ENCODE measurements at regions not wholly inside any gene's neighbourhood (a gene's known extent, or its start where the extent isn't known, plus 50 kb on each side); places are given as distances from the start of the nearest gene placed in this dataset.

GRCh38 chr2:176691471-176691870 lies 422.2 kb downstream of the MTX2 start:
- no peaks in the 10 kb centered on the region for H3K36me3 ChIP-seq (ENCODE audit: control insufficient read depth in 2 of 2, insufficient read depth in 2 of 2, low read length in 2 of 2)
- no peaks in the 10 kb centered on the region for H3K4me1 ChIP-seq (ENCODE audit: control insufficient read depth in 2 of 2, insufficient read depth in 2 of 2, low read length in 2 of 2)
- no peak overlapping the region for H3K9ac ChIP-seq (ENCODE audit: low read depth in 1 of 2, low read length in 2 of 2)
- H3K27ac ChIP-seq (ENCODE audit: low read depth in 2 of 2, low read length in 2 of 2): no peak overlapping the region
- no peaks in the 10 kb centered on the region for H3K27me3 ChIP-seq (ENCODE audit: control insufficient read depth in 2 of 2, insufficient read depth in 2 of 2, low read length in 2 of 2)
- H3K4me3 ChIP-seq (ENCODE audit: low read length in 2 of 2): no peak overlapping the region
- H3K9me3 ChIP-seq (ENCODE audit: control insufficient read depth in 2 of 2, low read length in 2 of 2): no peaks in the 10 kb centered on the region

- Histone ChIP-seq H3K9ac (ENCODE audit: low read depth in 1 of 2, low read length in 2 of 2) (no peak overlapping the region), H3K27me3 (ENCODE audit: control insufficient read depth in 2 of 2, insufficient read depth in 2 of 2, low read length in 2 of 2) (no peaks in the 10 kb centered on the region), H3K36me3 (ENCODE audit: control insufficient read depth in 2 of 2, insufficient read depth in 2 of 2, low read length in 2 of 2) (no peaks in the 10 kb centered on the region), H3K4me1 (ENCODE audit: control insufficient read depth in 2 of 2, insufficient read depth in 2 of 2, low read length in 2 of 2) (no peaks in the 10 kb centered on the region), H3K4me3 (ENCODE audit: low read length in 2 of 2) (no peak overlapping the region), H3K9me3 (ENCODE audit: control insufficient read depth in 2 of 2, low read length in 2 of 2) (no peaks in the 10 kb centered on the region), H3K27ac (ENCODE audit: low read depth in 2 of 2, low read length in 2 of 2) (no peak overlapping the region)
Observed at GRCh38 chr2:176692533-176692932, 423.3 kb downstream of the MTX2 start.

- Histone ChIP-seq H3K27ac (ENCODE audit: low read depth in 2 of 2, low read length in 2 of 2) (no peak overlapping the region), H3K27me3 (ENCODE audit: control insufficient read depth in 2 of 2, insufficient read depth in 2 of 2, low read length in 2 of 2) (no peaks in the 10 kb centered on the region), H3K9ac (ENCODE audit: low read depth in 1 of 2, low read length in 2 of 2) (no peak overlapping the region), H3K9me3 (ENCODE audit: control insufficient read depth in 2 of 2, low read length in 2 of 2) (no peaks in the 10 kb centered on the region), H3K36me3 (ENCODE audit: control insufficient read depth in 2 of 2, insufficient read depth in 2 of 2, low read length in 2 of 2) (no peaks in the 10 kb centered on the region), H3K4me1 (ENCODE audit: control insufficient read depth in 2 of 2, insufficient read depth in 2 of 2, low read length in 2 of 2) (no peaks in the 10 kb centered on the region), H3K4me3 (ENCODE audit: low read length in 2 of 2) (no peak overlapping the region)
Observed at GRCh38 chr2:176699098-176699497, 429.9 kb downstream of the MTX2 start.

- Histone ChIP-seq H3K9me3 (ENCODE audit: control insufficient read depth in 2 of 2, low read length in 2 of 2) (no peaks in the 10 kb centered on the region), H3K27me3 (ENCODE audit: control insufficient read depth in 2 of 2, insufficient read depth in 2 of 2, low read length in 2 of 2) (no peaks in the 10 kb centered on the region), H3K9ac (ENCODE audit: low read depth in 1 of 2, low read length in 2 of 2) (no peak overlapping the region), H3K36me3 (ENCODE audit: control insufficient read depth in 2 of 2, insufficient read depth in 2 of 2, low read length in 2 of 2) (no peaks in the 10 kb centered on the region), H3K4me3 (ENCODE audit: low read length in 2 of 2) (no peak overlapping the region), H3K27ac (ENCODE audit: low read depth in 2 of 2, low read length in 2 of 2) (no peak overlapping the region), H3K4me1 (ENCODE audit: control insufficient read depth in 2 of 2, insufficient read depth in 2 of 2, low read length in 2 of 2) (no peaks in the 10 kb centered on the region)
Observed at GRCh38 chr2:176699644-176700043, 430.4 kb downstream of the MTX2 start.

- no peaks in the 10 kb centered on the region for H3K27me3 ChIP-seq (ENCODE audit: control insufficient read depth in 2 of 2, insufficient read depth in 2 of 2, low read length in 2 of 2)
- no peaks in the 10 kb centered on the region for H3K9me3 ChIP-seq (ENCODE audit: control insufficient read depth in 2 of 2, low read length in 2 of 2)
- H3K4me1 ChIP-seq (ENCODE audit: control insufficient read depth in 2 of 2, insufficient read depth in 2 of 2, low read length in 2 of 2): no peaks in the 10 kb centered on the region
- no peak overlapping the region for H3K4me3 ChIP-seq (ENCODE audit: low read length in 2 of 2)
- no peaks in the 10 kb centered on the region for H3K36me3 ChIP-seq (ENCODE audit: control insufficient read depth in 2 of 2, insufficient read depth in 2 of 2, low read length in 2 of 2)
- no peak overlapping the region for H3K27ac ChIP-seq (ENCODE audit: low read depth in 2 of 2, low read length in 2 of 2)
- no peak overlapping the region for H3K9ac ChIP-seq (ENCODE audit: low read depth in 1 of 2, low read length in 2 of 2)
Observed at GRCh38 chr2:176702131-176702530, 432.9 kb downstream of the MTX2 start.

GRCh38 chr2:176704282-176704858 lies 435.1 kb downstream of the MTX2 start:
- Histone ChIP-seq H3K27me3 (ENCODE audit: control insufficient read depth in 2 of 2, insufficient read depth in 2 of 2, low read length in 2 of 2) (no peaks in the 10 kb centered on the region), H3K4me3 (ENCODE audit: low read length in 2 of 2) (no peak overlapping the region), H3K36me3 (ENCODE audit: control insufficient read depth in 2 of 2, insufficient read depth in 2 of 2, low read length in 2 of 2) (no peaks in the 10 kb centered on the region), H3K9ac (ENCODE audit: low read depth in 1 of 2, low read length in 2 of 2) (no peak overlapping the region), H3K27ac (ENCODE audit: low read depth in 2 of 2, low read length in 2 of 2) (no peak overlapping the region), H3K4me1 (ENCODE audit: control insufficient read depth in 2 of 2, insufficient read depth in 2 of 2, low read length in 2 of 2) (no peaks in the 10 kb centered on the region), H3K9me3 (ENCODE audit: control insufficient read depth in 2 of 2, low read length in 2 of 2) (no peaks in the 10 kb centered on the region)

GRCh38 chr2:176709149-176709951 lies 440.1 kb downstream of the MTX2 start:
- Histone ChIP-seq H3K4me3 (ENCODE audit: low read length in 2 of 2) (no peak overlapping the region), H3K9ac (ENCODE audit: low read depth in 1 of 2, low read length in 2 of 2) (no peak overlapping the region), H3K27ac (ENCODE audit: low read depth in 2 of 2, low read length in 2 of 2) (no peak overlapping the region)

GRCh38 chr2:176709991-176710390 lies 440.7 kb downstream of the MTX2 start:
- Histone ChIP-seq H3K4me1 (ENCODE audit: control insufficient read depth in 2 of 2, insufficient read depth in 2 of 2, low read length in 2 of 2) (no peaks in the 10 kb centered on the region), H3K9me3 (ENCODE audit: control insufficient read depth in 2 of 2, low read length in 2 of 2) (no peaks in the 10 kb centered on the region), H3K36me3 (ENCODE audit: control insufficient read depth in 2 of 2, insufficient read depth in 2 of 2, low read length in 2 of 2) (no peaks in the 10 kb centered on the region), H3K27ac (ENCODE audit: low read depth in 2 of 2, low read length in 2 of 2) (no peak overlapping the region), H3K9ac (ENCODE audit: low read depth in 1 of 2, low read length in 2 of 2) (no peak overlapping the region), H3K27me3 (ENCODE audit: control insufficient read depth in 2 of 2, insufficient read depth in 2 of 2, low read length in 2 of 2) (no peaks in the 10 kb centered on the region), H3K4me3 (ENCODE audit: low read length in 2 of 2) (no peak overlapping the region)

More at GRCh38 chr2:176709149-176709951, 440.1 kb downstream of the MTX2 start:
- H3K4me1 ChIP-seq (ENCODE audit: control insufficient read depth in 2 of 2, insufficient read depth in 2 of 2, low read length in 2 of 2): no peaks in the 10 kb centered on the region
- H3K27me3 ChIP-seq (ENCODE audit: control insufficient read depth in 2 of 2, insufficient read depth in 2 of 2, low read length in 2 of 2): no peaks in the 10 kb centered on the region
- no peaks in the 10 kb centered on the region for H3K9me3 ChIP-seq (ENCODE audit: control insufficient read depth in 2 of 2, low read length in 2 of 2)
- H3K36me3 ChIP-seq (ENCODE audit: control insufficient read depth in 2 of 2, insufficient read depth in 2 of 2, low read length in 2 of 2): no peaks in the 10 kb centered on the region

GRCh38 chr2:176710657-176711186 lies 441.5 kb downstream of the MTX2 start:
- no peak overlapping the region for H3K27ac ChIP-seq (ENCODE audit: low read depth in 2 of 2, low read length in 2 of 2)
- H3K9me3 ChIP-seq (ENCODE audit: control insufficient read depth in 2 of 2, low read length in 2 of 2): no peaks in the 10 kb centered on the region
- H3K4me3 ChIP-seq (ENCODE audit: low read length in 2 of 2): no peak overlapping the region
- H3K4me1 ChIP-seq (ENCODE audit: control insufficient read depth in 2 of 2, insufficient read depth in 2 of 2, low read length in 2 of 2): no peaks in the 10 kb centered on the region
- H3K36me3 ChIP-seq (ENCODE audit: control insufficient read depth in 2 of 2, insufficient read depth in 2 of 2, low read length in 2 of 2): no peaks in the 10 kb centered on the region
- no peak overlapping the region for H3K9ac ChIP-seq (ENCODE audit: low read depth in 1 of 2, low read length in 2 of 2)
- no peaks in the 10 kb centered on the region for H3K27me3 ChIP-seq (ENCODE audit: control insufficient read depth in 2 of 2, insufficient read depth in 2 of 2, low read length in 2 of 2)

- no peaks in the 10 kb centered on the region for H3K27me3 ChIP-seq (ENCODE audit: control insufficient read depth in 2 of 2, insufficient read depth in 2 of 2, low read length in 2 of 2)
- H3K27ac ChIP-seq (ENCODE audit: low read depth in 2 of 2, low read length in 2 of 2): no peak overlapping the region
- H3K36me3 ChIP-seq (ENCODE audit: control insufficient read depth in 2 of 2, insufficient read depth in 2 of 2, low read length in 2 of 2): no peaks in the 10 kb centered on the region
- H3K4me3 ChIP-seq (ENCODE audit: low read length in 2 of 2): no peak overlapping the region
- H3K9ac ChIP-seq (ENCODE audit: low read depth in 1 of 2, low read length in 2 of 2): no peak overlapping the region
- no peaks in the 10 kb centered on the region for H3K4me1 ChIP-seq (ENCODE audit: control insufficient read depth in 2 of 2, insufficient read depth in 2 of 2, low read length in 2 of 2)
- H3K9me3 ChIP-seq (ENCODE audit: control insufficient read depth in 2 of 2, low read length in 2 of 2): no peaks in the 10 kb centered on the region
Observed at GRCh38 chr2:176725873-176726645, 456.8 kb downstream of the MTX2 start.
